GM19043 (cell line): ENCODE measurements at regions not wholly inside any gene's neighbourhood (a gene's known extent, or its start where the extent isn't known, plus 50 kb on each side); places are given as distances from the start of the nearest gene placed in this dataset.

Source experiments
- ATAC-seq: cut with Tn5 transposase; IDR thresholded peaks from one replicate; pipeline ENCODE4 v1.9.1; 2021; ENCODE audit warnings: low read depth; ENCODE audit not compliant: unreplicated experiment

GRCh38 chr3:66740260-66740659 is 239.4 kb upstream of the LRIG1 start:
- no peak for ATAC-seq

- ATAC-seq, result no peak
Measured at GRCh38 chr3:66744521-66744920, 243.7 kb upstream of the LRIG1 start.

- ATAC-seq, result no peak
Measured at GRCh38 chr3:66744986-66745385, 244.2 kb upstream of the LRIG1 start.

- ATAC-seq, result no peak
Measured at GRCh38 chr3:66747261-66747660, 246.4 kb upstream of the LRIG1 start.

GRCh38 chr3:66747696-66748095 is 246.9 kb upstream of the LRIG1 start:
- ATAC-seq, result no peak

GRCh38 chr3:66748175-66748876 is 247.5 kb upstream of the LRIG1 start:
- no peak for ATAC-seq

GRCh38 chr3:66751842-66752241 is 246.3 kb upstream of the KBTBD8 start:
- no peak for ATAC-seq

GRCh38 chr3:66753670-66754069 is 244.4 kb upstream of the KBTBD8 start:
- no peak for ATAC-seq

- no peak for ATAC-seq
Measured at GRCh38 chr3:66754613-66755012, 243.5 kb upstream of the KBTBD8 start.

- ATAC-seq, result no peak
Measured at GRCh38 chr3:66755924-66756323, 242.2 kb upstream of the KBTBD8 start.

GRCh38 chr3:66756468-66757036 is 241.6 kb upstream of the KBTBD8 start:
- ATAC-seq, result no peak

GRCh38 chr3:66761093-66761780 is 236.9 kb upstream of the KBTBD8 start:
- ATAC-seq, result no peak

- no peak for ATAC-seq
Measured at GRCh38 chr3:66762916-66763693, 235.0 kb upstream of the KBTBD8 start.

GRCh38 chr3:66778107-66778506 is 220.0 kb upstream of the KBTBD8 start:
- no peak for ATAC-seq

GRCh38 chr3:66778777-66779176 is 219.3 kb upstream of the KBTBD8 start:
- no peak for ATAC-seq

GRCh38 chr3:66785191-66785909 is 212.8 kb upstream of the KBTBD8 start:
- ATAC-seq, result no peak

- ATAC-seq, result no peak
Measured at GRCh38 chr3:66789580-66790237, 208.4 kb upstream of the KBTBD8 start.

- no peak for ATAC-seq
Measured at GRCh38 chr3:66792086-66792485, 206.0 kb upstream of the KBTBD8 start.

GRCh38 chr3:66795365-66795764 is 202.7 kb upstream of the KBTBD8 start:
- no peak for ATAC-seq

- ATAC-seq, result no peak
Measured at GRCh38 chr3:66796343-66796742, 201.8 kb upstream of the KBTBD8 start.
